ENCODE measurements at regions not wholly inside any gene's neighbourhood (a gene's known extent, or its start where the extent isn't known, plus 50 kb on each side); places are given as distances from the start of the nearest gene placed in this dataset.

GRCh38 chr3:81249540-81250029 lies 511.9 kb downstream of the GBE1 start:
- TF ChIP-seq CTCF (conservative IDR thresholded peaks at IDR 0.05; ENCODE audit: low read length) (no peak), EZH2phosphoT487 (IDR thresholded peaks at IDR 0.05; ENCODE audit: borderline replicate concordance, low read depth, low read length) (no peak)
